ENCODE measurements at regions not wholly inside any gene's neighbourhood (a gene's known extent, or its start where the extent isn't known, plus 50 kb on each side); places are given as distances from the start of the nearest gene placed in this dataset.
A peak's percentile ranks its signal among the peaks of the same experiment; 100 is the strongest.

GRCh38 chr9:134545215-134545542 is 96.4 kb upstream of the COL5A1 start:
- no peak overlapping the region for H3K4me3 ChIP-seq
- 59 to 61% methylated on average over 7 of the region's 7 CpGs for WGBS, 2 donors
- no peaks in the 10 kb centered on the region for H3K36me3 ChIP-seq (replicated peaks in 1 of 2; ENCODE audit: insufficient read depth in 1 of 2, low read depth in 2 of 2)
- intact Hi-C loops (cut with DNase I), result no loop called here
- peak overlapping the region in 1 of 4 donors; percentile 25 for H3K27ac ChIP-seq
- ATAC-seq, result no peak
- H3K9me3 ChIP-seq, result no peaks in the 10 kb centered on the region
- DNase-seq, result no peak
- no peaks in the 10 kb centered on the region for H3K4me1 ChIP-seq
- no peaks in the 10 kb centered on the region for H3K27me3 ChIP-seq
- TF ChIP-seq CTCF (IDR thresholded peaks at IDR 0.05), result no peak
- TF ChIP-seq POLR2A (IDR thresholded peaks at IDR 0.05), result no peak

DNA sequence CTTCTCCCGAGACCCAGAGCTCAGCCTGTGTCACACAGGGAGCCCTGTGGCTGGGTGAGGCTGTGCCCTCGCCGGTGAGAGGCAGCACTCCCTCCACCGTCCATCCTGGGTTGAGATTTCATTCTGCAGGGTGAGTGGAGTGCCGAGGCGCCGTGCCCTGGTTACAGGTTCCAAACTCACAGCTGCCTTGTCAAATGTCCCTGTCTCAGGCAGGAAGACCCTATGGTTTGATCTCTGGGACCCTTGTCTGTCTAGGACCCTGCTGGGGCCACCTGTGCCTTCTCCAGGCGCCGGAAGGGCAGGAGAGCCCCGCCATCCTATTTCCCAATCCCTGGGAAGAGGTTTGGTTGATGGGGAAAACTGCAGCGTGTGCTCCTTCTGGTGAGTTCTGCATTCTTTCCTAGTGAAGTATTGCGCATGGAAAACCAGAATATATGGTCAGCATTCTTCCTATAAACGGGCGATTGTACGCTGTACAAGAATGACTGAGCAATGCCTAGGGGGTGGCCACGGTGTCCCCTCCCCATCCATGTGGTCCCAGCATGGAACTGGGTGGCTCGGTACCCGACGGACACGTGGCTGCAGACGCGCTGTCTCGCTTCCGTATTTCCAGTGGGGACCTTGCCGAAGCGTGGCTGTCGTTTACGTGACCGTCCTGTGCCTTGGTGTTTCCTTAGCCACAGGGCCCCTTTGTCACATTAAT is 95.9 kb upstream of the COL5A1 start:
- no peaks in the 10 kb centered on the region for H3K27me3 ChIP-seq
- H3K27ac ChIP-seq, result no peak overlapping the region
- H3K4me3 ChIP-seq, result no peak overlapping the region
- H3K36me3 ChIP-seq (replicated peaks in 1 of 2; ENCODE audit: insufficient read depth in 1 of 2, low read depth in 2 of 2), result no peaks in the 10 kb centered on the region
- no peak for TF ChIP-seq POLR2A (IDR thresholded peaks at IDR 0.05)
- TF ChIP-seq CTCF (IDR thresholded peaks at IDR 0.05), result no peak
- ATAC-seq (peak; percentile 19), DNase-seq (no peak)
- H3K4me1 ChIP-seq, result no peaks in the 10 kb centered on the region
- no peaks in the 10 kb centered on the region for H3K9me3 ChIP-seq
- 43 to 59% methylated on average over 11 to 29 of the region's 29 CpGs for WGBS, 2 donors
- intact Hi-C loops (cut with DNase I), result no loop called here

GRCh38 chr9:134546246-134546731 is 95.3 kb upstream of the COL5A1 start:
- intact Hi-C loops (cut with DNase I), result no loop called here

DNA sequence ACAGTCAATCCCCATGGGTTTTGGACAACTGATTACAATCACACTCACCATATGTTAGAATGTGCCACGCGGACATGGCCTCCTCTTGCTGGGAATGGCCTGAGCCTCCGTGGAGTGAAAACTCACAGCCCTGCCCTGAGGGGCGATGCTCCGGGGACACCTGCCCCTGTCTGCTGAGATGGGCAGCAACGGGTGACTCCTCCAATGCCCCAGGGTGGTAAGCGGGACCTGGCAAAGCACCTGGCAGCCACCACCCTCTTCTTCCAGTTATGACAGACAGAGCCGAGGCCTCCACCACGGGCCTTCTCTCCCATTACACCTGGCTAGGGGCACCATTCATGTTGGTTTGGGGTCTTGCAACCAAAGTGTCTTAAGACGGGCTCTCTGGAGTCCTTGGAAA is 94.9 kb upstream of the COL5A1 start:
- no peak for TF ChIP-seq POLR2A (IDR thresholded peaks at IDR 0.05)
- no peak for TF ChIP-seq CTCF (IDR thresholded peaks at IDR 0.05)
- no peaks in the 10 kb centered on the region for H3K36me3 ChIP-seq (replicated peaks in 1 of 2; ENCODE audit: insufficient read depth in 1 of 2, low read depth in 2 of 2)
- no peaks in the 10 kb centered on the region for H3K4me1 ChIP-seq
- H3K27ac ChIP-seq, result no peak overlapping the region
- no peaks in the 10 kb centered on the region for H3K27me3 ChIP-seq
- DNase-seq (no peak), ATAC-seq (no peak)
- WGBS, 2 donors, result 73 to 77% methylated on average over 8 to 10 of the region's 10 CpGs
- H3K4me3 ChIP-seq, result no peak overlapping the region
- intact Hi-C loops (cut with DNase I), result no loop called here
- H3K9me3 ChIP-seq, result no peaks in the 10 kb centered on the region

More at GRCh38 chr9:134546246-134546731, 95.3 kb upstream of the COL5A1 start:
- Histone ChIP-seq H3K4me3 (no peak overlapping the region), H3K9me3 (no peaks in the 10 kb centered on the region), H3K27me3 (no peaks in the 10 kb centered on the region), H3K27ac (no peak overlapping the region), H3K4me1 (no peaks in the 10 kb centered on the region), H3K36me3 (replicated peaks in 1 of 2; ENCODE audit: insufficient read depth in 1 of 2, low read depth in 2 of 2) (no peaks in the 10 kb centered on the region)
- WGBS, 2 donors, result 32 to 53% methylated on average over 6 to 14 of the region's 14 CpGs
- no peak for TF ChIP-seq CTCF (IDR thresholded peaks at IDR 0.05)
- no peak for TF ChIP-seq POLR2A (IDR thresholded peaks at IDR 0.05)
- DNase-seq (no peak), ATAC-seq (no peak)

All from body of pancreas (tissue), 4 donors.